Kidney epithelial cell (primary cell): ENCODE measurements at regions not wholly inside any gene's neighbourhood (a gene's known extent, or its start where the extent isn't known, plus 50 kb on each side); places are given as distances from the start of the nearest gene placed in this dataset.

Source experiments
- DNase-seq: peaks from one replicate; pipeline ENCODE4 v3.0.0-alpha.2; 2010; ENCODE audit warnings: low read depth
- H3K27me3 ChIP-seq: 2 replicates; pipeline ENCODE4 v1.6.0; 2011; ENCODE audit warnings: low read length; ENCODE audit not compliant: control insufficient read depth, insufficient read depth
- H3K36me3 ChIP-seq: 2 replicates; pipeline ENCODE4 v1.5.1; 2011; ENCODE audit warnings: low read length; ENCODE audit not compliant: control insufficient read depth, insufficient read depth
- H3K4me3 ChIP-seq: 2 replicates; pipeline ENCODE4 v1.5.1; 2011; ENCODE audit warnings: low read depth, mild to moderate bottlenecking, control low read depth, low read length
- CTCF ChIP-seq: IDR thresholded peaks from 2 replicates; pipeline ENCODE4 v1.5.1; 2011; ENCODE audit warnings: mild to moderate bottlenecking, moderate library complexity, low read length, control low read depth, inconsistent platforms; ENCODE audit not compliant: insufficient read depth, poor library complexity, severe bottlenecking

- no peaks in the 10 kb centered on the region for H3K27me3 ChIP-seq
- no peak for DNase-seq
- H3K36me3 ChIP-seq: no peaks in the 10 kb centered on the region
- TF ChIP-seq CTCF: no peak
- H3K4me3 ChIP-seq: no peak overlapping the region
Measured at GRCh38 chr2:19722531-19722971, 179.2 kb downstream of the TTC32 start.

- TF ChIP-seq CTCF: no peak
- no peak for DNase-seq
- no peaks in the 10 kb centered on the region for H3K36me3 ChIP-seq
- H3K27me3 ChIP-seq: no peaks in the 10 kb centered on the region
- no peak overlapping the region for H3K4me3 ChIP-seq
Measured at GRCh38 chr2:19720306-19720705, 181.5 kb downstream of the TTC32 start.

- Histone ChIP-seq H3K4me3 (no peak overlapping the region), H3K27me3 (no peaks in the 10 kb centered on the region), H3K36me3 (no peaks in the 10 kb centered on the region)
- no peak for DNase-seq
- no peak for TF ChIP-seq CTCF
Measured at GRCh38 chr2:19719540-19719939, 182.2 kb downstream of the TTC32 start.

- no peak for TF ChIP-seq CTCF
- Histone ChIP-seq H3K27me3 (no peaks in the 10 kb centered on the region), H3K36me3 (no peaks in the 10 kb centered on the region), H3K4me3 (no peak overlapping the region)
- no peak for DNase-seq
Measured at GRCh38 chr2:19717446-19717845, 184.3 kb downstream of the TTC32 start.

- no peaks in the 10 kb centered on the region for H3K36me3 ChIP-seq
- H3K27me3 ChIP-seq: no peaks in the 10 kb centered on the region
- H3K4me3 ChIP-seq: no peak overlapping the region
- DNase-seq: no peak
- TF ChIP-seq CTCF: no peak
Measured at GRCh38 chr2:19714926-19715325, 186.9 kb downstream of the TTC32 start.

GRCh38 chr2:19712850-19713249 is 188.9 kb downstream of the TTC32 start:
- H3K4me3 ChIP-seq: no peak overlapping the region
- TF ChIP-seq CTCF: no peak
- H3K27me3 ChIP-seq: no peaks in the 10 kb centered on the region
- no peak for DNase-seq
- H3K36me3 ChIP-seq: no peaks in the 10 kb centered on the region
